Natural killer cell (primary cell): ENCODE measurements at regions not wholly inside any gene's neighbourhood (a gene's known extent, or its start where the extent isn't known, plus 50 kb on each side); places are given as distances from the start of the nearest gene placed in this dataset.
"Not testable (repeated sequence)": the region's sequence is repeated elsewhere in the genome, so short reads cannot be mapped to it uniquely, and the experiment has no call there.

Experiments
- ATAC-seq, 3 donors: fragments of 150-1000 bp in 2 of 3; fragments of 200-7000 bp in 1 of 3; cut with Tn5 transposase; 1 replicate in 1 of 3; 2 replicates in 2 of 3; pipeline ENCODE4 v1.10.0; 2021; ENCODE audit warnings: mild to moderate bottlenecking in 2 of 3, moderate library complexity in 2 of 3
- DNase-seq, 2 donors: peaks; one replicate each; pipeline versions ENCODE4 v3.0.0 to v3.0.0-alpha.2; 2013 to 2021; ENCODE audit warnings: mixed read lengths in 1 of 2
- H3K27ac ChIP-seq: one replicate; pipeline ENCODE4 v1.5.1; 2013; ENCODE audit warnings: mild to moderate bottlenecking, low read length
- H3K27me3 ChIP-seq: one replicate; pipeline ENCODE4 v1.6.1; 2013; ENCODE audit warnings: low read length; ENCODE audit not compliant: control insufficient read depth, insufficient read depth
- H3K36me3 ChIP-seq: one replicate; pipeline ENCODE4 v1.6.1; 2013; ENCODE audit warnings: low read length; ENCODE audit not compliant: control insufficient read depth, insufficient read depth
- H3K4me1 ChIP-seq: one replicate; pipeline ENCODE4 v1.6.1; 2013; ENCODE audit warnings: low read length; ENCODE audit not compliant: control insufficient read depth, insufficient read depth
- H3K4me3 ChIP-seq: one replicate; pipeline ENCODE4 v1.5.1; 2013; ENCODE audit warnings: low read length
- H3K9me3 ChIP-seq: one replicate; pipeline ENCODE4 v1.6.1; 2013; ENCODE audit warnings: low read length; ENCODE audit not compliant: control insufficient read depth, insufficient read depth
- H3K27ac Mint-ChIP-seq, 2 donors: one replicate each; pipeline ENCODE4 v1.8.0; 2022; ENCODE audit warnings: mild to moderate bottlenecking in 2 of 2, mixed read lengths in 2 of 2, moderate library complexity in 1 of 2
- H3K27me3 Mint-ChIP-seq, 2 donors: one replicate each; pipeline ENCODE4 v1.8.0; 2022; ENCODE audit warnings: low read depth in 2 of 2, mixed read lengths in 2 of 2
- H3K36me3 Mint-ChIP-seq: one replicate; pipeline ENCODE4 v1.8.0; 2022; ENCODE audit warnings: mixed read lengths
- H3K4me1 Mint-ChIP-seq, 2 donors: one replicate each; pipeline ENCODE4 v1.8.0; 2022; ENCODE audit warnings: mixed read lengths in 2 of 2
- H3K4me3 Mint-ChIP-seq: one replicate; pipeline ENCODE4 v1.8.0; 2022; ENCODE audit warnings: mild to moderate bottlenecking, moderate library complexity, mixed read lengths
- H3K9me3 Mint-ChIP-seq, 2 donors: one replicate each; pipeline ENCODE4 v1.8.0; 2022; ENCODE audit warnings: mixed read lengths in 2 of 2
- WGBS: methylation state at CpG from one replicate; pipeline ENCODE4 v1.1.7; 2013; ENCODE audit warnings: missing lambda C conversion rate; ENCODE audit not compliant: insufficient coverage; 5-methylcytosine and 5-hydroxymethylcytosine counted together
- intact Hi-C: fragments of 100-400 bp; cut with micrococcal nuclease; formaldehyde crosslinking; loops from one replicate; pipeline ENCODE4 v1.14.2; 2022
- TF ChIP-seq, protein P1 (sequence below): fragments of 200-600 bp; IDR thresholded peaks from one replicate; pipeline ENCODE4 v1.8.0; 2022; ENCODE audit warnings: antibody characterized with exemption

GRCh38 chr2:88959480-88960204 lies 268.2 kb downstream of the RPIA start:
- H3K27me3 ChIP-seq: peaks cover 3% of the 10 kb centered on the region
- Mint-ChIP-seq H3K4me1 (no peaks in the 10 kb centered on the region), H3K27ac (no peak overlapping the region), H3K27me3 (peaks cover 10 to 31% of the 10 kb centered on the region in 2 donors), H3K4me3 (no peak overlapping the region), H3K9me3 (no peaks in the 10 kb centered on the region), H3K36me3 (no peaks in the 10 kb centered on the region)
- H3K9me3 ChIP-seq: no peaks in the 10 kb centered on the region
- DNase-seq (no peak), ATAC-seq (no peak)
- no peaks in the 10 kb centered on the region for H3K36me3 ChIP-seq
- 85% methylated on average over 1 of the region's 2 CpGs for WGBS
- intact Hi-C loops: no loop called here
- H3K27ac ChIP-seq: no peak overlapping the region
- H3K4me3 ChIP-seq: no peak overlapping the region
- TF ChIP-seq, protein P1, sequence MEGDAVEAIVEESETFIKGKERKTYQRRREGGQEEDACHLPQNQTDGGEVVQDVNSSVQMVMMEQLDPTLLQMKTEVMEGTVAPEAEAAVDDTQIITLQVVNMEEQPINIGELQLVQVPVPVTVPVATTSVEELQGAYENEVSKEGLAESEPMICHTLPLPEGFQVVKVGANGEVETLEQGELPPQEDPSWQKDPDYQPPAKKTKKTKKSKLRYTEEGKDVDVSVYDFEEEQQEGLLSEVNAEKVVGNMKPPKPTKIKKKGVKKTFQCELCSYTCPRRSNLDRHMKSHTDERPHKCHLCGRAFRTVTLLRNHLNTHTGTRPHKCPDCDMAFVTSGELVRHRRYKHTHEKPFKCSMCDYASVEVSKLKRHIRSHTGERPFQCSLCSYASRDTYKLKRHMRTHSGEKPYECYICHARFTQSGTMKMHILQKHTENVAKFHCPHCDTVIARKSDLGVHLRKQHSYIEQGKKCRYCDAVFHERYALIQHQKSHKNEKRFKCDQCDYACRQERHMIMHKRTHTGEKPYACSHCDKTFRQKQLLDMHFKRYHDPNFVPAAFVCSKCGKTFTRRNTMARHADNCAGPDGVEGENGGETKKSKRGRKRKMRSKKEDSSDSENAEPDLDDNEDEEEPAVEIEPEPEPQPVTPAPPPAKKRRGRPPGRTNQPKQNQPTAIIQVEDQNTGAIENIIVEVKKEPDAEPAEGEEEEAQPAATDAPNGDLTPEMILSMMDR: no peak
- no peaks in the 10 kb centered on the region for H3K4me1 ChIP-seq

GRCh38 chr2:88961323-88961722 lies 269.9 kb downstream of the RPIA start:
- H3K9me3 Mint-ChIP-seq, ATAC-seq, H3K27ac Mint-ChIP-seq, H3K4me1 ChIP-seq, H3K27ac ChIP-seq, H3K4me3 ChIP-seq, H3K4me3 Mint-ChIP-seq, H3K9me3 ChIP-seq, H3K4me1 Mint-ChIP-seq, intact Hi-C loops, H3K36me3 ChIP-seq, DNase-seq, H3K27me3 ChIP-seq, H3K36me3 Mint-ChIP-seq: not testable (repeated sequence)
- peaks cover 10 to 23% of the 10 kb centered on the region in 2 donors for H3K27me3 Mint-ChIP-seq
- WGBS: 71% methylated on average over 3 of the region's 3 CpGs

GRCh38 chr2:88967844-88968243 lies 276.4 kb downstream of the RPIA start:
- Histone ChIP-seq H3K27ac (no peak overlapping the region), H3K36me3 (no peaks in the 10 kb centered on the region), H3K27me3 (no peaks in the 10 kb centered on the region), H3K9me3 (no peaks in the 10 kb centered on the region), H3K4me3 (no peak overlapping the region), H3K4me1 (no peaks in the 10 kb centered on the region)
- TF ChIP-seq, protein P1: no peak
- peaks cover 4 to 14% of the 10 kb centered on the region in 2 donors for H3K27me3 Mint-ChIP-seq
- no peak for ATAC-seq
- no peak overlapping the region for H3K4me3 Mint-ChIP-seq
- no peak for DNase-seq
- no peaks in the 10 kb centered on the region for H3K9me3 Mint-ChIP-seq
- no peak overlapping the region for H3K27ac Mint-ChIP-seq
- WGBS: no CpG with 5 or more reads among the region's 3 CpGs
- no peaks in the 10 kb centered on the region for H3K36me3 Mint-ChIP-seq
- intact Hi-C loops: no loop called here
- no peaks in the 10 kb centered on the region for H3K4me1 Mint-ChIP-seq

GRCh38 chr2:88978011-88978410 lies 286.5 kb downstream of the RPIA start:
- H3K4me1 ChIP-seq, H3K27me3 ChIP-seq, H3K9me3 ChIP-seq, H3K9me3 Mint-ChIP-seq, H3K36me3 Mint-ChIP-seq, ATAC-seq, H3K4me3 Mint-ChIP-seq, H3K4me3 ChIP-seq, H3K27ac Mint-ChIP-seq, H3K36me3 ChIP-seq, DNase-seq, H3K27me3 Mint-ChIP-seq, intact Hi-C loops, H3K4me1 Mint-ChIP-seq, H3K27ac ChIP-seq: not testable (repeated sequence)
- no CpG with 5 or more reads among the region's 2 CpGs for WGBS

- H3K27ac ChIP-seq, H3K4me3 Mint-ChIP-seq, H3K36me3 ChIP-seq, H3K27me3 Mint-ChIP-seq, H3K36me3 Mint-ChIP-seq, H3K27me3 ChIP-seq, intact Hi-C loops, H3K4me1 Mint-ChIP-seq, H3K4me1 ChIP-seq, ATAC-seq, H3K4me3 ChIP-seq, H3K9me3 Mint-ChIP-seq, H3K9me3 ChIP-seq, H3K27ac Mint-ChIP-seq, DNase-seq: not testable (repeated sequence)
- WGBS: 88% methylated on average over 1 of the region's 1 CpG
These were observed 287.0 kb downstream of the RPIA start for GRCh38 chr2:88978446-88978845.

DNA sequence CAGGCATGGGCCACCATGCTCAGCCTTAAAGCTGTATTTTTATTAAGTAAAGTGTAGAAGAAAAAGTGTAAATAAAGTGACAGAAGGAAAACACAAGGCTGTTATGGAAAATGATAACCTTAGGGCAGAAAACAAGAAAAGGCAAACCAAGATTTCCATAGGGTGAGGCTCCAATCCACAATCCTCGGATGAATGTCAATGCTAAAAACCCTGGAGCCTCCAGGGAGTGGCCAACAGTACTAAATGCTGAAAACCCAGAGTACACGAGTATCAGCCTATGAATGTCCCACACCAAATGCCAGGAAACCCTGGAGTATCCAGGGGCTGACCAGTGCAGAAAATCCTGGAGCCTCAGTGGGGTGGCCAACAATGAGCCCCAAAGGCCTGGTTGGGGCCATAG lies 292.6 kb downstream of the RPIA start:
- H3K9me3 Mint-ChIP-seq, ATAC-seq, H3K4me1 ChIP-seq, H3K27me3 ChIP-seq, H3K36me3 Mint-ChIP-seq, H3K27ac Mint-ChIP-seq, H3K4me3 ChIP-seq, H3K4me1 Mint-ChIP-seq, DNase-seq, H3K36me3 ChIP-seq, intact Hi-C loops, H3K27me3 Mint-ChIP-seq, H3K4me3 Mint-ChIP-seq, H3K27ac ChIP-seq, H3K9me3 ChIP-seq: not testable (repeated sequence)
- 100% methylated on average over 1 of the region's 2 CpGs for WGBS
